Large intestine (tissue), 3 donors: ENCODE measurements at regions not wholly inside any gene's neighbourhood (a gene's known extent, or its start where the extent isn't known, plus 50 kb on each side); places are given as distances from the start of the nearest gene placed in this dataset.

ENCODE experiments used
- DNase-seq, 2 donors: peaks; one replicate each; pipeline versions ENCODE4 v3.0.0 to v3.0.0-alpha.2; 2013
- H3K27ac ChIP-seq: one replicate; pipeline ENCODE4 v1.5.1; 2013; ENCODE audit warnings: low read length
- H3K27me3 ChIP-seq: 2 replicates; pipeline ENCODE4 v1.6.1; 2013; ENCODE audit warnings: low read length; ENCODE audit not compliant: control insufficient read depth, insufficient read depth
- H3K36me3 ChIP-seq: 2 replicates; pipeline ENCODE4 v1.6.1; 2013; ENCODE audit warnings: low read length; ENCODE audit not compliant: control insufficient read depth, insufficient read depth
- H3K4me1 ChIP-seq: one replicate; pipeline ENCODE4 v1.6.1; 2013; ENCODE audit warnings: low read length; ENCODE audit not compliant: control insufficient read depth, insufficient read depth
- H3K4me3 ChIP-seq: one replicate; pipeline ENCODE4 v1.5.1; 2013; ENCODE audit warnings: low read length
- H3K9me3 ChIP-seq: one replicate; pipeline ENCODE4 v1.6.1; 2013; ENCODE audit warnings: mild to moderate bottlenecking, low read depth, low read length, moderate library complexity; ENCODE audit not compliant: control insufficient read depth
- WGBS: methylation state at CpG from one replicate; pipeline ENCODE4 v1.1.5; 2013; ENCODE audit warnings: low lambda C conversion rate; ENCODE audit not compliant: insufficient coverage; 5-methylcytosine and 5-hydroxymethylcytosine counted together

DNA sequence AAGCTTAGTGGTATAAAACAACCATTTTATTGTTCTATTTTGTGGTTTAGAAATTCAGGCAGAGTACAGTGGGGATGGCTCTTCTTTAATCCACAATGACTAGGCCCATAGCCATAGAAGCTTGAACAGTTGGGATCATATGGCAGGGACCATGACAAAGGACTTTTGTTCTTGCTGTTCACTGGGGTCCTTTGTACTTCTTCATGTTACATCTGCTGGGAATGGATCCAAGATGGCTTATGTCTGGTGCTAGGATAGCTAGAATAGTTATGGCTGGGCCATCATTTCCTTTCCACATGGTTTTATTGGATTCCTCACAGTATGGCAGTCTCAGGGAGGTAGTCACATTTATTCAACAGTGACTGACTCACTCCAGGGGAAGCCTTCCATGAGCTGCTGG, 427.9 kb upstream of the AGTR1 start:
- Histone ChIP-seq H3K27ac (no peak overlapping the region), H3K9me3 (no peaks in the 10 kb centered on the region), H3K4me3 (no peak overlapping the region), H3K36me3 (no peaks in the 10 kb centered on the region), H3K4me1 (no peaks in the 10 kb centered on the region), H3K27me3 (no peaks in the 10 kb centered on the region)
- no peak for DNase-seq

DNA sequence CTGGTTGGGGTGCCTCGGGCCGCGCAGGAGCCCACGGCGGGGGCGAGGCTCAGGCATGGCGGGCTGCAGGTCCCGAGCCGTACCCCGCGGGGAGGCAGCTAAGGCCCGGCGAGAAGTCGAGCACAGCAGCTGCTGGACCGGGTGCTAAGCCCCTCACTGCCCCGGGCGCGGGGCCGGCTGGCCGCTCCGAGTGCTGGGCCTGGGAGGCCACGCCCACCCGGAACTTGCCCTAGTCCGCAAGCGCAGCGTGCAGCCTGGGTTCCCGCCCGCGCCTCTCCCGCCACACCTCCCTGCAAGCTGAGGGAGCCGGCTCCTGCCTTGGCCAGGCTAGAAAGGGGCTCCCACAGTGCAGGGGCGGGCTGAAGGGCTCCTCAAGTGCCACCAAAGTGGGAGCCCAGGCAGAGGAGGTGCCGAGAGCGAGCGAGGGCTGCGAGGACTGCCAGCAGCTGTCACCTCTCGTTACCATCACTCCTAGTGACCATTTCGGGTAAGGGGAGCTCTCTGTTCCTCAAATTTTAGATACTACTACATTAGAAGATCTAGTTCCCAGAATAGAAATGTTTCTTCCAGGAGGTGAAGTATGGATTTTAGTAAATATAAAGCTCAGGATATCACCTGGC, 417.0 kb upstream of the AGTR1 start:
- H3K4me3 ChIP-seq: no peak overlapping the region
- no peaks in the 10 kb centered on the region for H3K36me3 ChIP-seq
- no peaks in the 10 kb centered on the region for H3K4me1 ChIP-seq
- DNase-seq: no peak
- H3K27ac ChIP-seq: no peak overlapping the region
- no CpG with 5 or more reads among the region's 38 CpGs for WGBS
- H3K27me3 ChIP-seq: no peaks in the 10 kb centered on the region
- peaks cover 7% of the 10 kb centered on the region for H3K9me3 ChIP-seq

DNA sequence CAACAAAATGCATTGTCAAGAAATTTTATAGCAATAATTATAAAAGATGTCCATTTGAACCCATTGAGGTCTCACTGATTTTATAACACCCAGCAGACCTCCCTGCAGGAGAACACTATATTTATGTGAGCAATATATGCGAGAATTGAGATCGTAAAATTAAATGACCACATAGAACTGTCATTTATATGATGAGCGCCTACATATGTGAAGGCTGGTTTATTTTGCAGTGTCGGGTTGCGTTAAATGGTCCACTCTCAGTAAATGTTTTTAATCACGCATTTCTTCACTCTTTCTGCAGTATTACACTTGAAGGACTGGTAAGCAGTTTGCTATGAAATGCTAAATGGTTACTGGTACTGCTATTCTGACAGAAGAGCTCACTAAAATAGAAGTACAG, 408.5 kb upstream of the AGTR1 start:
- H3K36me3 ChIP-seq: no peaks in the 10 kb centered on the region
- 73% methylated on average over 2 of the region's 6 CpGs for WGBS
- no peak for DNase-seq
- H3K4me1 ChIP-seq: no peaks in the 10 kb centered on the region
- no peaks in the 10 kb centered on the region for H3K27me3 ChIP-seq
- no peak overlapping the region for H3K27ac ChIP-seq
- H3K9me3 ChIP-seq: no peaks in the 10 kb centered on the region
- H3K4me3 ChIP-seq: no peak overlapping the region

DNA sequence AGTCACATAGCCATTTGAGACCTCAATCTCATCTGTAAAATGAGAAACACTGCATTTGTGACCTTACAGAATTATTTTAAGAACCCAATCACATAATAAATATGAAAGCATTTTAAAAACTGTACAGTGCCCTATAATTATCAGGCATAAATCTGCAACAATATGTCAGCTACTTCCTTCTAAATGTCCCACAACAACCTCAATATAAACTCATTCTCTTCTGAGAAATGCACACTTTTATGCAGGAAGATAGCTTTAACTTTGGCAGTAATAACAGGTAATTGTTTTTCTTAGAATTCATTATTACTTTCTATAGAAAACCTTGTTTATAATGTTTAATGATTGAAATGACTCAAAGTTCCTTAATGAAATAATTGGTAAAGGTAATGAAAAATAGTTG, 400.7 kb upstream of the AGTR1 start:
- no peaks in the 10 kb centered on the region for H3K9me3 ChIP-seq
- H3K4me1 ChIP-seq: no peaks in the 10 kb centered on the region
- H3K4me3 ChIP-seq: no peak overlapping the region
- no peak overlapping the region for H3K27ac ChIP-seq
- DNase-seq: no peak
- no peaks in the 10 kb centered on the region for H3K27me3 ChIP-seq
- no peaks in the 10 kb centered on the region for H3K36me3 ChIP-seq

DNA sequence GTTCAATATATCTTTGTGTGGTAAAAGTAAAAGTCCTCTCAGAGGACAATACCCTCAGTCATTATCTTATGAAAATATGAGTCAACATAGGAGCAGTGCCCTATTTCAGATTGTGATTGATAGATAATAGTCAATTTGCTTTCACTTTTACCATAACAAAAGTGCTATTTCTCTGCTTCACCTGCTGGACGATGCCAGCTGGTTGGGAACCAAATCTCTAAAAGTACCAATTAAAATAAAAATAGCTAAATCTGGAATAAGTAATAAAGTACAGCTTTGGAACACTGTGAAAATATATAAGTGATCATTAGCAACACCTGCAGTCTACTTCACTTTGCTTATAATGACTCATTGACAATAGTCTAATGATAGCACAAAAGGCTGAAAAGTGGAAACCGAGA, 390.3 kb upstream of the AGTR1 start:
- Histone ChIP-seq H3K4me1 (no peaks in the 10 kb centered on the region), H3K27me3 (no peaks in the 10 kb centered on the region), H3K27ac (no peak overlapping the region), H3K36me3 (no peaks in the 10 kb centered on the region), H3K4me3 (no peak overlapping the region), H3K9me3 (no peaks in the 10 kb centered on the region)
- 43% methylated on average over 1 of the region's 2 CpGs for WGBS
- no peak for DNase-seq

DNA sequence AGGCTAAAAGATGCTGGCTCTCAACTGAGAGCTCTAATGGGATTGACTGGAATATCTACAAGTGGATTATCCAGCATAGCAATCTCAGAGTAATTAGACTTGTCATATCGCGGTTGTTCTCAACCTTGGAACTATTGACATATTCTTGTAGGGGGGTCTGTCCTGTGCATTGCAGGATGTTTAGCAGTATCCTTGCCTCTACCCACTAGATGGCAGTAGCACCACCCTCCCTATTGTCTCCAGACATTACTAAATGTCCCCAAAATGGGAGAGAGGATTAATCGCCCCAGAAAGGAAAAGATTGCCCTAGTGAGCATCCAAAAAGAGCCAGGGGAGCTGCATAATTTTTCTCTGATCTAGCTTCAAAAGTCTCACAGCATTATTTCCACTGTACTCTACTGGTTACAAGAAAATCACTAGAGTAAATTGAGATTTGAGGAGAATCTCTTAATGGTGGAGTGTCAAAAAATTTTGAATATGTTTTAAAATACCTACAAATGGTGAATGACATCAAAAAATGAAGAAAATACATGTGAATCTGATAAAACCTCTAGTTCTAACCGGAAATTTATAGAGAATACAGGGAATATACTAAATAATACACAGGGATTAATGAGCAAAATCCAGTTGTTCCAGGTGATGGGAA, 388.2 kb upstream of the AGTR1 start:
- Histone ChIP-seq H3K27me3 (peaks cover 2% of the 10 kb centered on the region), H3K4me3 (no peak overlapping the region), H3K9me3 (no peaks in the 10 kb centered on the region), H3K36me3 (no peaks in the 10 kb centered on the region), H3K27ac (no peak overlapping the region), H3K4me1 (no peaks in the 10 kb centered on the region)
- WGBS: 67% methylated on average over 1 of the region's 4 CpGs
- DNase-seq: no peak

DNA sequence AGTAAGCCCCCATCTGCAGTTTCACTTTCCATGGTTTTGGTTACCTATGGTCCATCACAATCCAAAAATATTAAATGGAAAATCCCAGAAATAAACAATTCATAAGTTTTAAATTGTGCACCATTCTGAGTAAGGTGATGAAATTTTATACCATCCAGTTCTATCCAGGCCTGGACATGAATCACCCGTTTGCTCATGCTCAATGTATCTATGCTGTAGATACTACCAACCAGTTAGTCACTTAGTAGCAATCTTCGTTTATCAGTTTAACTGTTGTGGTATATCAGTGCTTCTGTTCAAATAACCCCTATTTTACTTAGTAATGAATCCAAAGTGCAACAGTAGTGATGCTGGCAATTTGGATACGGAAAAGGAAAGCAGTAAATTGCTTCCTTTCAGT, 381.9 kb upstream of the AGTR1 start:
- no peaks in the 10 kb centered on the region for H3K4me1 ChIP-seq
- WGBS: 100% methylated on average over 1 of the region's 3 CpGs
- no peaks in the 10 kb centered on the region for H3K36me3 ChIP-seq
- no peak for DNase-seq
- H3K9me3 ChIP-seq: no peaks in the 10 kb centered on the region
- H3K4me3 ChIP-seq: no peak overlapping the region
- H3K27me3 ChIP-seq: peaks cover 2% of the 10 kb centered on the region
- H3K27ac ChIP-seq: no peak overlapping the region

DNA sequence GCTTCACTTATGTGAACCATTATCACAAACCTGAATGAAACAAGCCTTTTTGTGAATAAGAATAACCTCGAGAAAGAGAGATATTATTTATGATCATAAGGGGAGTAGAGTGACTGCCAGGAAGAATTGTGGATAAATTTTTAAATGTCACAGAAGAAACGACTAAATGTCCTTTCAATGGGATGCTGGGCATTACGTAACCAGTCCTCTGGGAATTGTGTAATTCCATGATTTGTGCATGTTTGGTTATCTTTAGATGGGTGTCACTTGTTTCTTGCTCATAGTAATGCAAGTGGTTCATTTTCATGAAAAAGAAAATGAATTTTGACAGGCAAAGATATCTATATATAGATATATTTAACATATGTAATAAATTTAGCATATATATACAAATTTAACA, 379.5 kb upstream of the AGTR1 start:
- peaks cover 2% of the 10 kb centered on the region for H3K27me3 ChIP-seq
- H3K4me1 ChIP-seq: no peaks in the 10 kb centered on the region
- H3K9me3 ChIP-seq: no peaks in the 10 kb centered on the region
- H3K36me3 ChIP-seq: no peaks in the 10 kb centered on the region
- WGBS: 80% methylated on average over 2 of the region's 3 CpGs
- no peak overlapping the region for H3K4me3 ChIP-seq
- H3K27ac ChIP-seq: no peak overlapping the region
- DNase-seq: no peak

DNA sequence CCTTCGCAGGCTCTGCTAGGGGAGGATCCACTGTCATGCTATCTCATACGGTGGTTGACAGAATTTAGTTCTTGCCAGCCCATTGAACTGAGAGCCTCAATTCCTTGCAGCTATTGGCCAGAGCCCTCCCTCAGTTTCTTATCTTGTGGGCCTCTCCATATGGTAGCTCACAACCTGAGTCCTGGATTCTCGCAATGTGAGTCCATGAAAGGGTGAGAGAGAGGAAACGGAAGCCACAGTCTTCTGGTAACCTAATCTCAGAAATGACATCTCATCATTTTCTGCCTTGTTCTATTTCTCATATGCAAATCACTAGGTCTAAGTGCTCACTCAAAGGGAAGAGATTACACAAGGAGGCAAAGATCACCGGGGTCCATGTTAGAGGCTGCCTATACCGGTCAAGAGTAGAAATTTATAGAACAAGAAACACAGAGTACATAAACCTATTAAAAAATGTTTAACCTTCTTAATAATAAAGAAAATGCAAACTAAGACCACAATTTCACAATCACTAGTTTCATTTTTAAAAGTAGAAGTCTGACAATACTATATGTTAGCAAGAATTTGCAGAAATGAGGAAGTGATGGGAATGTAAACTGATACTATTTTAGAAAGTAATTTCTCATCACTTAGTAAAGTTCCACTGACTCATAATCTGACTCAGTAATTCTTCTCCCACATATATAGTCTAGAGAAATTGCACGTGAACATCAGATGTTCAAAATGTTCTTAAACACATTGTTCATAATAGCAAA, 378.4 kb upstream of the AGTR1 start:
- no peaks in the 10 kb centered on the region for H3K9me3 ChIP-seq
- no peaks in the 10 kb centered on the region for H3K4me1 ChIP-seq
- H3K27ac ChIP-seq: no peak overlapping the region
- no peaks in the 10 kb centered on the region for H3K36me3 ChIP-seq
- peaks cover 2% of the 10 kb centered on the region for H3K27me3 ChIP-seq
- WGBS: no CpG with 5 or more reads among the region's 7 CpGs
- no peak for DNase-seq
- H3K4me3 ChIP-seq: no peak overlapping the region

DNA sequence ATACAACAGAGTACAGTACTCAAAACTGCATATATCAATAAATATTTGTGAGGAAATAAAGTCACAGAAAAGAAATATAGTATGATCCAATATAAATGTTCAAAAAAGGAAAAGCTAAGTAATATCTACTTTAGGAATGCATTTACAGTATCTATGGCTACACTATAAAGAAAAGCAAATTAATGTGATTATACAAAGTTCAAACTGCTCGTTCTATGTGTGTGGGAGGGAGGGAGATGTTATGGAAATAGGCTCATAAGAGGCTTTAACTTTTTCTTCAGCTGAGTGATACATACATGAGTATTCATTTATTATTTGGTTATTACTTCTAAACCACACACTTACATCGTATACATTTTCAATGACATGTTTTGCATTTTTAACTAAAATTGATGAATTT, 377.7 kb upstream of the AGTR1 start:
- no peak for DNase-seq
- Histone ChIP-seq H3K27me3 (no peaks in the 10 kb centered on the region), H3K4me1 (no peaks in the 10 kb centered on the region), H3K36me3 (no peaks in the 10 kb centered on the region), H3K27ac (no peak overlapping the region), H3K4me3 (no peak overlapping the region), H3K9me3 (no peaks in the 10 kb centered on the region)
- 89% methylated on average over 1 of the region's 2 CpGs for WGBS
